Right ventricle myocardium superior (tissue), 1 donor: ENCODE measurements at regions not wholly inside any gene's neighbourhood (a gene's known extent, or its start where the extent isn't known, plus 50 kb on each side); places are given as distances from the start of the nearest gene placed in this dataset.
"Not testable (repeated sequence)": the region's sequence is repeated elsewhere in the genome, so short reads cannot be mapped to it uniquely, and the experiment has no call there.

ENCODE experiments used
- ATAC-seq: fragments of 200-7000 bp; cut with Tn5 transposase; one replicate; pipeline ENCODE4 v1.9.1; 2020; ENCODE audit warnings: mild to moderate bottlenecking; ENCODE audit not compliant: poor library complexity
- DNase-seq: peaks from one replicate; pipeline ENCODE4 v3.0.0-alpha.2; 2020
- intact Hi-C: fragments of 100-400 bp; cut with DNase I; formaldehyde crosslinking; loops from one replicate; pipeline ENCODE4 v1.11.2; 2022
- donor health status: DM: no; HTN: yes; CAD: no; lungs with severe emphysema.

DNA sequence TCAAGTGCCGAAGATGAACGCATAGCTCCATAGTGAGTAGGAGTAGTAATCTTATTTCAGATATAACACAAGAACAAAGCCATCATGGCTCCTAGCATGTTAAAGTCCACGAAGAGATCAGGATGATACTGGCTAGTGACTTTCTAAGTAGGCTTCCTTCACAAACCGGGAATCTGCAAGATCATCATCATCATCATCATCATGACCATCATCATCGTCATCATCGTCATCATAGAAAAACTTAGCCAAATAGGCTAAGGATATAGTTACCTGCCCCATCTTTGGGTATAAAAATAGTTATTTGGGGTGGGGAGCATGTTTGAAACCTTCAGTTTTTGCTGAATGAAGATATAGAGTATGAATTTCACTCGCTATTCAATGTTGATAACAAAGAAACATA is 57.9 kb downstream of the PYDC2 start:
- ATAC-seq (no peak), DNase-seq (no peak)
- intact Hi-C loops: no loop called here

DNA sequence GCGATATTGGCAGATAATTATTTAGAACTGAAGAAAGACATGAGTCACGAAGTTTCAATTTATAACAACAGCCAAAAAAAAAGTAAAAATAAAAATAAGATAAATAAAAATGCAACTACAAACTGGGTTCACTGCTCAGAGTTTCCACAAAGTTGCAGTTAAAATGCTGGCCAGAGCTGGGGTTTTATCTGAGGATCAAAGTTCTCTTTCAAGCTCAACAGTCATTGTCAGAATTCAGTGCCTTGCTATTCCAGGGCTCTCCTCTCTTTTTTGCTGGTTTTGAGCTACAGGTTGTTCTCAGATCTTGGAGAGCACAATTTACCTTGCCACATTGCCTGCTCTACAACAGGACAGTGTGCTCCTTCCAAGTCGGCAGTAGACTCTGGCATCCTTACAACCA is 60.1 kb downstream of the PYDC2 start:
- no peak for ATAC-seq
- intact Hi-C loops: no loop called here
- DNase-seq: no peak

GRCh38 chr3:191523148-191523547 is 62.2 kb downstream of the PYDC2 start:
- DNase-seq: no peak
- ATAC-seq: no peak
- intact Hi-C loops: no loop called here

- ATAC-seq: no peak
- intact Hi-C loops: no loop called here
- DNase-seq: no peak
Measured at GRCh38 chr3:191528589-191528988, 67.6 kb downstream of the PYDC2 start.

GRCh38 chr3:191529992-191530391 is 69.0 kb downstream of the PYDC2 start:
- no peak for ATAC-seq
- intact Hi-C loops: no loop called here
- DNase-seq: no peak

GRCh38 chr3:191531434-191531972 is 70.5 kb downstream of the PYDC2 start:
- no peak for ATAC-seq
- no peak for DNase-seq

GRCh38 chr3:191543018-191543417 is 82.1 kb downstream of the PYDC2 start:
- ATAC-seq (no peak), DNase-seq (no peak)
- intact Hi-C loops: no loop called here

More at GRCh38 chr3:191531434-191531972, 70.5 kb downstream of the PYDC2 start:
- intact Hi-C loops: no loop called here

- intact Hi-C loops: no loop called here
- ATAC-seq: no peak
- no peak for DNase-seq
Measured at GRCh38 chr3:191543897-191544296, 82.9 kb downstream of the PYDC2 start.

DNA sequence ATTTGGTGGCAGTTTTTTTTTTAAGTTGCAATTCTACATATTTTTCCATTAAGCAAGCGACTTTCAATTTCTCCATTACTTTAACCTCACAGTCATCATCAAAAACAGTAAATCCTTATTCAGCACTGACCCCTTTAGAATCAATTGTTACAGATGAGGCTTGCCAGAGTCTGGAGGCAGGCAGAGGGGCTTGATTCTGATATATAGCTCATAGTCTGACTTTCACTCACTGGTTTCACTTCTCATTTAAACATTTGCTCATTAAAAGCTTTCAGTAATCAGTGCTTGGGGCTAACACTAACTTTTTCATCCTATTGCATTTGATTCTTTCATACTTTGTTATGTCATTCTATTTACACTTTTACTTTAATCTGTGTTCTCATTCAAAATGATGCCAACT is 88.4 kb downstream of the PYDC2 start:
- intact Hi-C loops: no loop called here
- DNase-seq (no peak), ATAC-seq (no peak)

GRCh38 chr3:191555037-191555436 is 94.1 kb downstream of the PYDC2 start:
- no peak for ATAC-seq
- intact Hi-C loops: no loop called here
- DNase-seq: no peak

GRCh38 chr3:191557322-191557721 is 96.4 kb downstream of the PYDC2 start:
- ATAC-seq: no peak
- intact Hi-C loops: no loop called here
- no peak for DNase-seq

- ATAC-seq (no peak), DNase-seq (no peak)
- intact Hi-C loops: no loop called here
Measured at GRCh38 chr3:191563722-191564121, 102.8 kb downstream of the PYDC2 start.

DNA sequence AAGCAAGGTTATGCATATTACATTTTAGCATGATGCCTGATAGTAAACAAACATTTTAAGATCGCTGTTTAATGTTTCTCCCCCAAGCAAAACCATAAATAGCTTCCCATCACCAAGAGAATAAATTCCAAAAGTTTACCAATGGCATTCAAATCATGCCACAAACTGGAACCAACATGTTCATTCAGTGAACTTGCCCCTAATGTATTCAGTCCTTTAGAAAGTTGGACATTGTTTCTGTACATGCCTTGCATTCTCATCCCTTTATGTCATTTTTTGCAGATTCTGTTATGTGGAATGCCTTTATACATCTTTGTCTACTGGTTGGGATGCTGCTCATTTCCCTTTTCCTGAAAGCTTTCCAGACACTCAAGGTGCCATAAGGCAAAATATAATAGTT is 105.5 kb downstream of the PYDC2 start:
- ATAC-seq (no peak), DNase-seq (no peak)
- intact Hi-C loops: no loop called here

GRCh38 chr3:191568206-191568605 is 107.2 kb downstream of the PYDC2 start:
- intact Hi-C loops: no loop called here
- no peak for ATAC-seq
- no peak for DNase-seq

DNA sequence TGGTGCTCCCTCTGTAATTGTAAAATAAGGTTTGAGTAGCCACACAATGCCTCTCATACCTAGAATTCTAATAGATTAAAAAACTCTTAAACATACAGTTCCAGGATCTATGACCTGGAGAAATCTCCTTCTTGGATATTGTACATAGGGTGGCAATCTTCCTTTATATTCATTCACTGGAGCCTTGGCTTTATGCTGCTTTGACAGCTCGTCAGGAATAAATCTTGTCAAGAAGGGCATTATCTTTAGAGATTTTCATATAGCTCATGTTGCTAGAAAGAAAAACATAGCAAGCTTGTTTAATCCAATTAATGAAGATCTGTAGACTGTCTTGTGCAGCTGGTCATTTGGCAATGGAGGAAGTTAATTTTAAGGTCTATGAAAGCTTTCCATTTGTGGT is 131.1 kb downstream of the PYDC2 start:
- ATAC-seq (no peak), DNase-seq (no peak)
- intact Hi-C loops: no loop called here

DNA sequence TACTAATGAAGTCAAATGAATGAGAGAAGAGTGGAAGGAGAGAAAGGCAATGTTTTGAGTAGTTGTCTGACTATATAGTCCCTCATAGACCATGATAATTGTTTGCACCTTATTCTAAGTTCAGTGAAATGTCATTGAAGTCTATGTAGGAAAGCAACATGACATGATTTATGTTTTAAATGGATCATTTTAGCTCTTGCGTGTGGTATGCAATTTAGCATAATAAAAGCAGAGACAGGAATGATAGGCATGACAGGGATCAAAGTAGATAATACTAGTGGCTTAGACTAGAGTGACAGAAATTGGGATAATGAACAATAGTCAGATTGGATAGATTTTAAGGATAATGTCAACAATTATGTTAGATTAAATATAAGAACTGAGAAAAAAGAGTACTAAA is 132.5 kb downstream of the PYDC2 start:
- DNase-seq (no peak), ATAC-seq (no peak)
- intact Hi-C loops: no loop called here

DNA sequence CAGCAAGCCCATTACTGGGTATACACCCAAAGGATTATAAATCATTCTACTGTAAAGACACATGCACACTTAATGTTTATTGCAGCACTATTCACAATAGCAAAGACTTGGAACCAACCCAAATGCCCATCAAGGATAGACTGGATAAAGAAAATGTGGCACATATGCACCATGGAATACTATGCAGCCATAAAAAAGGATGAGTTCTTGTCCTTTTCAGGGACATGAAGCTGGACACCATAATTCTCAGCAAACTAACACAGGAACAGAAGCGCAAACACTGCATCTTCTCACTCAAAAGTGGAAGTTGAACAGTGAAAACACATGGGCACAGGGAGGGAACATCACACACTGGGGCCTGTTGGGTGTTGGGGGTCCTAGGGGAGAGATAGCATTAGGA is 154.5 kb downstream of the PYDC2 start:
- ATAC-seq, intact Hi-C loops, DNase-seq: not testable (repeated sequence)

DNA sequence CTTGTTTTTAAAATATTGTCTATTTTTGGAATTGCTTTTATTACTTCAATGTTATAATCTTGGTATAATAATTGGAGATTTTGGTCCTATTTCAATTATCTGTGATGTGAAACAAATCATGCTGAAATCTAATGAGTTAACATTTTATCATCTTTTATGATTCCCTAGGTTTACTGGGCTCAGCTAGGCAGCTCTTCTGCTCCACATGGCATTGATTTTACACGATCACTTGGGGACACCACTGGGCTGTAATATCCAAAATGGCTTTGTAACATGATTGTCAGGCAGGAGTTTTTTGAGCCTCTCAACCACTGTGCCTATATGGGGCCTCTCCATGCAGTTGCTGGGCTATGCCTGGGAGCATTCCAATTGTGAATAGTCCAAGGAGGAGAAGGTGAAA is 163.3 kb downstream of the PYDC2 start:
- ATAC-seq (no peak), DNase-seq (no peak)
- intact Hi-C loops: no loop called here

- intact Hi-C loops: no loop called here
- no peak for ATAC-seq
- no peak for DNase-seq
Measured at GRCh38 chr3:191627064-191627463, 166.1 kb downstream of the PYDC2 start.

DNA sequence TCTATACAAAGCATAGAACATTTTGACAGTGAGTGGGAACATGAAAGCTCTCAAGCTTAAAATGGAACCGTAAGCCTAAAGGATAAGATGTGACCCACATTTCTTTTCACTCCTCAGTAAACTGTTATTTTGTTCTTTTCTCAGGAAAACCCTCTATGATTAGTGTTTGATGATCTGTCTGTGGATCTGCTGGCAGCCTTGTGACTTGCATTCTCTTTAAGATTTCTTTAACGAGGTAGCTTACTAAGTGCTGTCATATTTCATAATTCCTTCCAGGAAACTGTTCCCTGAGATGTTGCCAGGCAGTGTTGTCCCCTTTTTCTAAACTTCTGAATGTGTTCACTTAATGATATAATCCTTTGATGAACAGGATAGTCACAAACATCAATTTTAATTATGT is 167.6 kb downstream of the PYDC2 start:
- intact Hi-C loops: no loop called here

DNA sequence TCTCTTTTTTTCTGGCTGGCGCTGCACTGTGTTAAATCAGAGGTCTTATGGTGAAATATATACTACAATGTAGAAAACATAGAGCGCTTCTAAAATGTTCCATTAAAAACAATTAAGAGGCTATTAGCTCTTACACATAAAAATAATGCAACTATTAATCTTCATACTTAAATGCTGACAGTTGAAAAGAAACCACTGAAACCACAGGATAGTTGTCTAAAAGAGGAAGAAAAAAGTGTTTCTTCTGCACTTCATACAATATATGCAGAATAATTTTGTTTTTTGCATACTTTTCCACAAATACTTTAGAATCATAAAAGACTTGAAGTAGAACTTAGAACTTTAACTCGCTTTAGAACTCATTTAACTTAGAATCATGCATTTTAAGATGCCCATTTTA is 170.5 kb downstream of the PYDC2 start:
- DNase-seq (no peak), ATAC-seq (no peak)
- intact Hi-C loops: no loop called here

More for the DNA sequence above, 167.6 kb downstream of the PYDC2 start:
- no peak for ATAC-seq
- no peak for DNase-seq
